Fibroblast of lung (primary cell): ENCODE measurements at regions not wholly inside any gene's neighbourhood (a gene's known extent, or its start where the extent isn't known, plus 50 kb on each side); places are given as distances from the start of the nearest gene placed in this dataset.

Experiments
- DNase-seq, 2 donors: peaks; one replicate each; pipeline versions ENCODE4 v3.0.0 to v3.0.0-alpha.2; 2010; ENCODE audit warnings: low read depth in 2 of 2
- H2AFZ ChIP-seq: 2 replicates; pipeline ENCODE4 v1.5.1; 2012; ENCODE audit warnings: low read length, control low read depth, inconsistent platforms
- H3K27ac ChIP-seq: 2 replicates; pipeline ENCODE4 v1.5.1; 2011; ENCODE audit warnings: low read length, control low read depth; ENCODE audit not compliant: insufficient read depth
- H3K27me3 ChIP-seq: 2 replicates; pipeline ENCODE4 v1.5.1; 2011; ENCODE audit warnings: mild to moderate bottlenecking, low read length; ENCODE audit not compliant: control insufficient read depth, insufficient read depth
- H3K36me3 ChIP-seq: 2 replicates; pipeline ENCODE4 v1.5.1; 2011; ENCODE audit warnings: low read length; ENCODE audit not compliant: control insufficient read depth, insufficient read depth
- H3K4me1 ChIP-seq: 2 replicates; pipeline ENCODE4 v1.5.1; 2011; ENCODE audit warnings: low read length; ENCODE audit not compliant: control insufficient read depth, insufficient read depth; ENCODE audit errors: extremely low read depth
- H3K4me2 ChIP-seq: 2 replicates; pipeline ENCODE4 v1.5.1; 2011; ENCODE audit warnings: low read length, control low read depth; ENCODE audit not compliant: insufficient read depth; ENCODE audit errors: extremely low read depth
- H3K4me3 ChIP-seq, 4 experiments: fragments of 200-600 bp in 1 of 4; sonication (generic) in 1 of 4; replicated peaks in 1 of 4; 2 replicates each; pipeline ENCODE4 v1.5.1; 2011 to 2016; ENCODE audit warnings: low read length in 4 of 4, low read depth in 3 of 4, mild to moderate bottlenecking in 3 of 4, control low read depth in 2 of 4, inconsistent platforms in 1 of 4, mixed read lengths in 1 of 4; ENCODE audit not compliant: insufficient read depth in 1 of 4; ENCODE audit errors: control extremely low read depth in 1 of 4
- H3K79me2 ChIP-seq: 2 replicates; pipeline ENCODE4 v1.5.1; 2012; ENCODE audit warnings: mild to moderate bottlenecking, low read length, inconsistent platforms; ENCODE audit not compliant: control insufficient read depth, insufficient read depth
- H3K9ac ChIP-seq: 2 replicates; pipeline ENCODE4 v1.5.1; 2011; ENCODE audit warnings: mild to moderate bottlenecking, low read length, control low read depth; ENCODE audit not compliant: insufficient read depth
- H3K9me3 ChIP-seq: 2 replicates; pipeline ENCODE4 v1.5.1; 2012; ENCODE audit warnings: low read depth, low read length; ENCODE audit not compliant: control insufficient read depth, insufficient read depth
- H4K20me1 ChIP-seq: 2 replicates; pipeline ENCODE4 v1.5.1; 2011; ENCODE audit warnings: low read length; ENCODE audit not compliant: control insufficient read depth, insufficient read depth; ENCODE audit errors: extremely low read depth
- CTCF ChIP-seq, 2 donors: IDR thresholded peaks in 1 of 2; conservative IDR thresholded peaks in 1 of 2; 1 replicate in 1 of 2; 2 replicates in 1 of 2; pipeline ENCODE4 v1.5.1; 2011 to 2012; ENCODE audit warnings: low read length in 2 of 2, control low read depth in 1 of 2, inconsistent platforms in 1 of 2, low read depth in 1 of 2, mild to moderate bottlenecking in 1 of 2
- EZH2 ChIP-seq: IDR thresholded peaks from 2 replicates; pipeline ENCODE4 v1.5.1; 2012; ENCODE audit warnings: low read length, control low read depth, mild to moderate bottlenecking; ENCODE audit errors: missing control alignments

- H4K20me1 ChIP-seq: no peaks in the 10 kb centered on the region
Measured at GRCh38 chr3:76267851-76268380, 482.6 kb upstream of the ZNF717 start.

GRCh38 chr3:76293856-76294255 lies 508.5 kb upstream of the ZNF717 start:
- Histone ChIP-seq H3K27me3 (no peaks in the 10 kb centered on the region), H3K4me3 (no peak overlapping the region), H3K4me1 (no peaks in the 10 kb centered on the region), H3K79me2 (no peaks in the 10 kb centered on the region), H3K9me3 (no peaks in the 10 kb centered on the region), H2AFZ (no peak overlapping the region), H3K9ac (no peak overlapping the region), H3K36me3 (no peaks in the 10 kb centered on the region), H3K27ac (no peak overlapping the region), H3K4me2 (no peak overlapping the region), H4K20me1 (no peaks in the 10 kb centered on the region)
- DNase-seq: no peak
- no peak for TF ChIP-seq CTCF (conservative IDR thresholded peaks at IDR 0.05 in 1 of 2, IDR thresholded peaks at IDR 0.05 in 1 of 2; ENCODE audit: low read depth in 1 of 2, low read length in 2 of 2)
- no peak for TF ChIP-seq EZH2

More at GRCh38 chr3:76267851-76268380, 482.6 kb upstream of the ZNF717 start:
- Histone ChIP-seq H3K9me3 (no peaks in the 10 kb centered on the region), H3K36me3 (no peaks in the 10 kb centered on the region), H3K9ac (no peak overlapping the region), H3K4me2 (no peak overlapping the region), H3K27ac (no peak overlapping the region), H3K4me3 (no peak overlapping the region), H3K79me2 (no peaks in the 10 kb centered on the region), H3K27me3 (no peaks in the 10 kb centered on the region), H3K4me1 (no peaks in the 10 kb centered on the region), H2AFZ (no peak overlapping the region)
- no peak for TF ChIP-seq CTCF (conservative IDR thresholded peaks at IDR 0.05 in 1 of 2, IDR thresholded peaks at IDR 0.05 in 1 of 2; ENCODE audit: low read depth in 1 of 2, low read length in 2 of 2)
- TF ChIP-seq EZH2: no peak
- DNase-seq: no peak

GRCh38 chr3:76300746-76301145 lies 515.4 kb upstream of the ZNF717 start:
- H3K9me3 ChIP-seq: no peaks in the 10 kb centered on the region
- H3K9ac ChIP-seq: no peak overlapping the region
- H2AFZ ChIP-seq: no peak overlapping the region
- H3K36me3 ChIP-seq: no peaks in the 10 kb centered on the region
- no peak overlapping the region for H3K4me3 ChIP-seq
- H3K4me2 ChIP-seq: no peak overlapping the region
- no peak for DNase-seq
- no peaks in the 10 kb centered on the region for H3K4me1 ChIP-seq
- no peaks in the 10 kb centered on the region for H3K79me2 ChIP-seq
- no peaks in the 10 kb centered on the region for H3K27me3 ChIP-seq
- no peak overlapping the region for H3K27ac ChIP-seq
- TF ChIP-seq EZH2 (no peak), CTCF (conservative IDR thresholded peaks at IDR 0.05 in 1 of 2, IDR thresholded peaks at IDR 0.05 in 1 of 2; ENCODE audit: low read depth in 1 of 2, low read length in 2 of 2) (no peak)
- H4K20me1 ChIP-seq: no peaks in the 10 kb centered on the region
